H1 (cell line): ENCODE measurements at regions not wholly inside any gene's neighbourhood (a gene's known extent, or its start where the extent isn't known, plus 50 kb on each side); places are given as distances from the start of the nearest gene placed in this dataset.

Experiments
- CTCF ChIA-PET: fragments of 300-600 bp; sonication (Branson Sonifier 250); formaldehyde crosslinking; loops from one replicate; lab custom pipeline; 2021; ENCODE audit not compliant: partially characterized antibody; lab: Charles Lee
- POLR2A ChIA-PET: fragments of 300-600 bp; sonication (Branson Sonifier 250); formaldehyde crosslinking; loops from one replicate; lab custom pipeline; 2021; ENCODE audit warnings: inconsistent platforms; ENCODE audit not compliant: partially characterized antibody; lab: Charles Lee
- DNase-seq, 2 experiments: peaks; one replicate each; pipeline versions ENCODE4 v3.0.0 to v3.0.0-alpha.2; 2010 to 2022; ENCODE audit warnings: low spot score in 2 of 2, low read depth in 1 of 2, mixed read lengths in 1 of 2
- FAIRE-seq: peaks from 2 replicates; lab custom pipeline; 2011; peaks lifted over from hg19 to GRCh38; lab: Jason Lieb, UNC
- H2AFZ ChIP-seq: 2 replicates; pipeline ENCODE4 v1.8.1; 2012; ENCODE audit warnings: low read length, inconsistent platforms
- H2AK5ac ChIP-seq: 2 replicates; pipeline ENCODE4 v1.6.1; 2013; ENCODE audit warnings: low read depth, low read length
- H2BK120ac ChIP-seq: replicated peaks from 2 replicates; pipeline ENCODE3; 2013; ENCODE audit warnings: low read depth, low read length, inconsistent platforms
- H2BK12ac ChIP-seq: 2 replicates; pipeline ENCODE4 v1.6.1; 2013; ENCODE audit warnings: low read depth, low read length
- H2BK15ac ChIP-seq: 2 replicates; pipeline ENCODE4 v1.6.1; 2013; ENCODE audit warnings: low read length
- H2BK20ac ChIP-seq: 2 replicates; pipeline ENCODE4 v1.6.1; 2013; ENCODE audit warnings: low read length
- H2BK5ac ChIP-seq: 2 replicates; pipeline ENCODE4 v1.6.1; 2013; ENCODE audit warnings: low read depth, low read length
- H3K14ac ChIP-seq: 2 replicates; pipeline ENCODE4 v1.6.1; 2013; ENCODE audit warnings: inconsistent platforms; ENCODE audit not compliant: insufficient read length
- H3K18ac ChIP-seq: 2 replicates; pipeline ENCODE4 v1.6.1; 2013; ENCODE audit warnings: low read length; ENCODE audit errors: extremely low read depth
- H3K23ac ChIP-seq: 2 replicates; pipeline ENCODE4 v1.6.1; 2013; ENCODE audit warnings: inconsistent platforms; ENCODE audit not compliant: insufficient read length
- H3K23me2 ChIP-seq: 2 replicates; pipeline ENCODE4 v1.6.1; 2013; ENCODE audit warnings: low read depth, low read length
- H3K27ac ChIP-seq: 2 replicates; pipeline ENCODE4 v1.6.1; 2011; ENCODE audit warnings: low read depth, low read length, inconsistent platforms
- H3K27me3 ChIP-seq, 4 experiments: replicated peaks in 1 of 4; 1 replicate in 1 of 4; 2 replicates in 3 of 4; pipeline versions ENCODE4 v1.6.1 to v1.8.1; 2011 to 2013; ENCODE audit warnings: low read length in 3 of 4, mild to moderate bottlenecking in 3 of 4, inconsistent platforms in 2 of 4, mixed read lengths in 2 of 4, moderate library complexity in 1 of 4; ENCODE audit not compliant: control insufficient read depth in 3 of 4, insufficient read depth in 3 of 4; ENCODE audit errors: extremely low read depth in 1 of 4
- H3K36me3 ChIP-seq, 4 experiments: 2 replicates each; pipeline versions ENCODE4 v1.6.1 to v1.8.1; 2011 to 2013; ENCODE audit warnings: mild to moderate bottlenecking in 4 of 4, low read length in 3 of 4, moderate library complexity in 2 of 4, control low read depth in 1 of 4, inconsistent platforms in 1 of 4; ENCODE audit not compliant: insufficient read depth in 4 of 4, control insufficient read depth in 2 of 4
- H3K4ac ChIP-seq: replicated peaks from 2 replicates; pipeline ENCODE3; 2013; ENCODE audit warnings: low read length, low read depth, mixed read lengths, inconsistent platforms; ENCODE audit not compliant: insufficient read length
- H3K4me1 ChIP-seq, 4 experiments: replicated peaks in 1 of 4; 1 replicate in 1 of 4; 2 replicates in 3 of 4; pipeline versions ENCODE4 v1.6.1 to v1.8.1; 2011 to 2013; ENCODE audit warnings: low read length in 3 of 4, inconsistent platforms in 2 of 4, mixed read lengths in 1 of 4; ENCODE audit not compliant: insufficient read depth in 4 of 4, control insufficient read depth in 3 of 4
- H3K4me2 ChIP-seq, 2 experiments: 2 replicates each; pipeline versions ENCODE4 v1.6.1 to v1.8.1; 2011 to 2013; ENCODE audit warnings: low read depth in 2 of 2, low read length in 2 of 2, control low read depth in 1 of 2, inconsistent platforms in 1 of 2, mild to moderate bottlenecking in 1 of 2; ENCODE audit not compliant: insufficient read depth in 1 of 2
- H3K4me3 ChIP-seq, 4 experiments: fragments of 200-600, 300-600 bp in 1 of 4; sonication (generic), shearing (Covaris generic), sonication (Bioruptor Twin) in 1 of 4; 2 replicates each; pipeline versions ENCODE4 v1.5.1 to v1.8.1; 2011 to 2016; ENCODE audit warnings: low read length in 4 of 4, low read depth in 3 of 4, control low read depth in 2 of 4, inconsistent platforms in 2 of 4, mild to moderate bottlenecking in 2 of 4, mixed read lengths in 1 of 4, moderate library complexity in 1 of 4; ENCODE audit not compliant: insufficient read depth in 2 of 4; ENCODE audit errors: extremely low read depth in 1 of 4
- H3K56ac ChIP-seq: replicated peaks from 2 replicates; pipeline ENCODE3; 2013; ENCODE audit warnings: low read depth, mild to moderate bottlenecking, mixed read lengths, low read length, inconsistent platforms; ENCODE audit not compliant: insufficient read length
- H3K79me1 ChIP-seq: 2 replicates; pipeline ENCODE4 v1.6.1; 2013; ENCODE audit warnings: low read depth, low read length, control low read depth
- H3K79me2 ChIP-seq, 2 experiments: 2 replicates each; pipeline versions ENCODE4 v1.6.1 to v1.8.1; 2012 to 2013; ENCODE audit warnings: low read length in 2 of 2, mild to moderate bottlenecking in 2 of 2, inconsistent platforms in 1 of 2; ENCODE audit not compliant: insufficient read depth in 2 of 2, control insufficient read depth in 1 of 2
- H3K9ac ChIP-seq, 4 experiments: replicated peaks in 1 of 4; 1 replicate in 1 of 4; 2 replicates in 3 of 4; pipeline versions ENCODE4 v1.6.1 to v1.8.1; 2011 to 2013; ENCODE audit warnings: low read depth in 3 of 4, low read length in 3 of 4, control low read depth in 2 of 4, mild to moderate bottlenecking in 2 of 4, moderate library complexity in 2 of 4, inconsistent platforms in 1 of 4; ENCODE audit errors: extremely low read depth in 1 of 4
- H3K9me3 ChIP-seq, 2 experiments: 2 replicates each; pipeline versions ENCODE4 v1.6.1 to v1.8.1; 2012 to 2013; ENCODE audit warnings: mild to moderate bottlenecking in 2 of 2, moderate library complexity in 2 of 2, control low read depth in 1 of 2, inconsistent platforms in 1 of 2, low read depth in 1 of 2, low read length in 1 of 2, mixed read lengths in 1 of 2; ENCODE audit not compliant: insufficient read depth in 2 of 2
- H4K20me1 ChIP-seq, 2 experiments: replicated peaks in 1 of 2; 2 replicates each; pipeline versions ENCODE3 to v1.8.1; 2011 to 2013; ENCODE audit warnings: inconsistent platforms in 2 of 2, low read length in 2 of 2, mild to moderate bottlenecking in 1 of 2; ENCODE audit not compliant: insufficient read depth in 2 of 2, control insufficient read depth in 1 of 2
- H4K5ac ChIP-seq: 2 replicates; pipeline ENCODE4 v1.6.1; 2013; ENCODE audit warnings: low read length, low read depth, mixed read lengths, inconsistent platforms; ENCODE audit not compliant: insufficient read length
- H4K8ac ChIP-seq: 2 replicates; pipeline ENCODE4 v1.8.0; 2013; ENCODE audit warnings: mild to moderate bottlenecking, moderate library complexity, low read length, inconsistent platforms; ENCODE audit not compliant: insufficient read depth; ENCODE audit errors: extremely low read depth
- H4K91ac ChIP-seq: replicated peaks from 2 replicates; pipeline ENCODE3; 2013; ENCODE audit warnings: low read length, mixed read lengths, inconsistent platforms; ENCODE audit not compliant: insufficient read length
- ASH2L ChIP-seq: fragments of 200-600, 300-600 bp; sonication (generic); IDR thresholded peaks from one replicate; pipeline ENCODE4 v1.7.1; 2017; ENCODE audit warnings: low read length
- BACH1 ChIP-seq: IDR thresholded peaks from 2 replicates; pipeline ENCODE4 v1.6.1; 2012; ENCODE audit warnings: low read length, improper control_type of control experiment
- BRCA1 ChIP-seq: IDR thresholded peaks from 2 replicates; pipeline ENCODE4 v1.6.1; 2012; ENCODE audit warnings: low read depth, low read length, improper control_type of control experiment
- CTBP2 ChIP-seq: IDR thresholded peaks from 2 replicates; pipeline ENCODE4 v1.7.0; 2011; ENCODE audit warnings: borderline replicate concordance, mild to moderate bottlenecking, moderate library complexity, mixed read lengths, low read length; ENCODE audit not compliant: insufficient read depth, insufficient read length
- EZH2 ChIP-seq: fragments of 200-600 bp; sonication (generic); IDR thresholded peaks from 2 replicates; pipeline ENCODE4 v1.7.1; 2012; ENCODE audit warnings: low read depth, mild to moderate bottlenecking, moderate library complexity, low read length, inconsistent platforms; ENCODE audit not compliant: severe bottlenecking
- GABPA ChIP-seq: IDR thresholded peaks from 2 replicates; pipeline ENCODE4 v1.6.1; 2011; ENCODE audit warnings: mild to moderate bottlenecking, low read length, moderate library complexity, borderline replicate concordance; ENCODE audit not compliant: insufficient read depth
- KDM5A ChIP-seq: fragments of 200-600 bp; IDR thresholded peaks from 2 replicates; pipeline ENCODE4 v1.7.1; 2012; ENCODE audit warnings: mild to moderate bottlenecking, low read length, inconsistent platforms, mixed read lengths
- SUZ12 ChIP-seq: fragments of 200-600 bp; sonication (generic); IDR thresholded peaks from 2 replicates; pipeline ENCODE4 v1.6.1; 2012; ENCODE audit warnings: mild to moderate bottlenecking, inconsistent platforms, low read length, moderate library complexity, mixed read lengths
- ZNF274 ChIP-seq: IDR thresholded peaks from 2 replicates; pipeline ENCODE4 v1.7.0; 2012; ENCODE audit warnings: low read length, borderline replicate concordance; ENCODE audit errors: extremely low read depth
- WGBS, 2 experiments: shearing (Covaris generic) in 1 of 2; methylation state at CpG; one replicate each; pipeline versions ENCODE4 v1.1.6 to v1.1.7; 2013 to 2015; ENCODE audit warnings: low lambda C conversion rate in 2 of 2, mixed read lengths in 2 of 2, inconsistent platforms in 1 of 2, low coverage in 1 of 2, missing lambda C conversion rate in 1 of 2; ENCODE audit not compliant: insufficient replicate concordance in 2 of 2, insufficient coverage in 1 of 2, insufficient read length in 1 of 2; ENCODE audit errors: extremely low coverage in 1 of 2, missing lambda C conversion rate in 1 of 2; 5-methylcytosine and 5-hydroxymethylcytosine counted together
- TF ChIP-seq, protein P1 (sequence below): IDR thresholded peaks from 2 replicates; pipeline ENCODE4 v1.6.1; 2011; ENCODE audit warnings: low read length, improper control_type of control experiment

DNA sequence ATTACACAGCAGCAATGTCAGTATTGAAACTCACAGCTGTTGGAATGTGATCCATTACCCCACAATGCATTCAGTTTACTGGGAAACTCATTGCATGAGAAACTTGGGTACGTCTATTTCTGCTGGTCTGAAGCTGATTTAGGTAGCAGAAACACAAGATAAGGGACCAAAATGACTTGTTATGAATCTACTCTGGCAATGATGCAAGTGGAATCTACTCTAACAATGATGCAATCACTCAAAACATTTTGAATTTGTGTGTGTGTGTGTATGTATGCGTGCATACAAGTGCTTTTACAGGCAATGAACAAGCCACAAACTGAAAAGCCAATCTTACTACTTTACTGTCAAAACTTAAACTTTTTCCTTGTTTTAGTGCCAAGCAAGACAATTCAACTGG lies 406.7 kb downstream of the ADCYAP1 start:
- Histone ChIP-seq H3K14ac (no peak overlapping the region), H2BK120ac (no peak overlapping the region), H3K9me3 (no peaks in the 10 kb centered on the region), H3K9ac (no peak overlapping the region), H4K8ac (no peak overlapping the region), H2BK12ac (no peak overlapping the region), H2AK5ac (no peak overlapping the region), H3K23me2 (no peaks in the 10 kb centered on the region), H3K4me1 (no peaks in the 10 kb centered on the region), H4K91ac (no peak overlapping the region), H3K27ac (no peak overlapping the region), H2BK5ac (no peak overlapping the region), H3K27me3 (no peaks in the 10 kb centered on the region), H3K18ac (no peak overlapping the region), H3K23ac (no peak overlapping the region), H3K4me3 (no peak overlapping the region), H4K20me1 (no peaks in the 10 kb centered on the region), H3K79me1 (no peaks in the 10 kb centered on the region; the same call in 1 of the 2 replicates), H3K4me2 (no peak overlapping the region), H3K79me2 (no peaks in the 10 kb centered on the region), H3K56ac (no peak overlapping the region), H2BK20ac (no peak overlapping the region), H3K36me3 (no peaks in the 10 kb centered on the region), H3K4ac (no peak overlapping the region), H2AFZ (no peak overlapping the region), H4K5ac (no peak overlapping the region), H2BK15ac (no peak overlapping the region)
- 78% methylated on average over 2 of the region's 2 CpGs; no CpG with 5 or more reads in 1 of the 2 experiments for WGBS, 2 experiments
- no peak for DNase-seq
- ChIA-PET CTCF (no interaction called here), POLR2A (no interaction called here)
- no peak for FAIRE-seq
- no peak for TF ChIP-seq BRCA1
- TF ChIP-seq EZH2: no peak
- no peak for TF ChIP-seq GABPA
- TF ChIP-seq ZNF274: no peak
- no peak for TF ChIP-seq SUZ12
- TF ChIP-seq ASH2L: no peak
- no peak for TF ChIP-seq CTBP2
- TF ChIP-seq BACH1: no peak
- TF ChIP-seq KDM5A: no peak
- TF ChIP-seq, protein P1, sequence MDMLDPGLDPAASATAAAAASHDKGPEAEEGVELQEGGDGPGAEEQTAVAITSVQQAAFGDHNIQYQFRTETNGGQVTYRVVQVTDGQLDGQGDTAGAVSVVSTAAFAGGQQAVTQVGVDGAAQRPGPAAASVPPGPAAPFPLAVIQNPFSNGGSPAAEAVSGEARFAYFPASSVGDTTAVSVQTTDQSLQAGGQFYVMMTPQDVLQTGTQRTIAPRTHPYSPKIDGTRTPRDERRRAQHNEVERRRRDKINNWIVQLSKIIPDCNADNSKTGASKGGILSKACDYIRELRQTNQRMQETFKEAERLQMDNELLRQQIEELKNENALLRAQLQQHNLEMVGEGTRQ: no peak
